ENCODE measurements at regions not wholly inside any gene's neighbourhood (a gene's known extent, or its start where the extent isn't known, plus 50 kb on each side); places are given as distances from the start of the nearest gene placed in this dataset.

DNA sequence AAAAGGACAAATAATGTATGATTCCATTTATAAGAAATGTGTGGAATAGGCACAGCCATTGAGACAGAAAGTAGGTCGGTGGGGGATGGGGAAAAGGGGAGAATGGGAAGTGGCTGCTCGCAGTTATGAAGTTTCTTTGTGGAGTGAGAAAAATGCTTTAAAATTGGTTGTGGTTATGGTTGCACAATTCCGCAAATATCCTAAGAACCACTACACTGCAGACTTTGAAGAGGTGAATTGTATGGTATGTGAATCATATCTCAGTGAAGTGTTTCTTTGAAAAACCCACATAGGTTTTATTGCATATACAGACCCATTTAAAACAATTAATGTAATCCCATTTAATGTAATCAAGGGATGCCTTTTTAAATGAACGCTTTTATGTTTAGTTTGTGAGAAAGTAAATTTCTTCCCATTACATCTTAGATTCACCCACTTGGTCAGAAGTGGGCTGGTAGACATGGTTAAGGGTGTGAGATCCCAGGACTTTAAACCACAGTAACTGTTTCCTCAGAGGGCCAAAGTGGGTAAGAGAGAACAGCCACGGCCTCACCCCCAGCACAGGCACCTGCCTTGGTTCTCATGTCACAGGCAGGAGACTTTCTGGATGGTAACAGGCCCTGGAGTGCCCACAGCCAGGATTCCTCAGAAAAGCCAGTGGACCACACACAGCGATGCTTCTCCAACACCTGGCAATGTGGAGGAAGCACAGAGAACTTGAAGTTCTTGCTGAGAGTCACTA, 119.3 kb upstream of the GJB6 start:
- no peaks in the 10 kb centered on the region for H3K36me3 Mint-ChIP-seq
- H3K9me3 Mint-ChIP-seq (ENCODE audit: low read depth), result peaks cover 7% of the 10 kb centered on the region
- CTCF ChIA-PET, result no interaction called here
- DNase-seq (no peak), ATAC-seq (no peak)
- no peak overlapping the region for H3K27ac Mint-ChIP-seq
- no peaks in the 10 kb centered on the region for H3K27me3 Mint-ChIP-seq
- H3K4me1 Mint-ChIP-seq, result peaks cover 6% of the 10 kb centered on the region
- no peak overlapping the region for H3K4me3 Mint-ChIP-seq

DNA sequence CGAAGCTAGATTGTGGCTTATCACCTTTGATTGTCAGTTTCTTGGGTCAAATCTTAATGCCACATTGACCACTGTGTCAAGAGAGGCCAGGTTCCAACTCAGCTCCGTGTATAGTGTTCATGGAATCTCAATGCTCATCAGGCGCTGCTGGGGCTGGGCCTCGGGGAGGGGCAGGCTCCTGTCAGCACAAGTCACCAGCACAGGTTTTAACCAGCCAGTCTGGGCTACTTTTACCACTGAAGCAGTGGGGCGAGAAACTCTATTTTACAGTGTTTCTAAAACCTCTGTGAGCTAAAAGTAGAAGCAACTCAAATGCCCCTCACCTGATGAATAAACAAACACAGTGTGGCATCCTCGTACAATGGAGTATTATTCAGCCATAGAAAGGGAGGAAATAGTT, 118.7 kb upstream of the GJB6 start:
- no peaks in the 10 kb centered on the region for H3K36me3 Mint-ChIP-seq
- CTCF ChIA-PET, result no interaction called here
- no peak overlapping the region for H3K27ac Mint-ChIP-seq
- peaks cover 7% of the 10 kb centered on the region for H3K9me3 Mint-ChIP-seq (ENCODE audit: low read depth)
- no peak for ATAC-seq
- no peak overlapping the region for H3K4me3 Mint-ChIP-seq
- peaks cover 6% of the 10 kb centered on the region for H3K4me1 Mint-ChIP-seq
- no peaks in the 10 kb centered on the region for H3K27me3 Mint-ChIP-seq
- no peak for DNase-seq

DNA sequence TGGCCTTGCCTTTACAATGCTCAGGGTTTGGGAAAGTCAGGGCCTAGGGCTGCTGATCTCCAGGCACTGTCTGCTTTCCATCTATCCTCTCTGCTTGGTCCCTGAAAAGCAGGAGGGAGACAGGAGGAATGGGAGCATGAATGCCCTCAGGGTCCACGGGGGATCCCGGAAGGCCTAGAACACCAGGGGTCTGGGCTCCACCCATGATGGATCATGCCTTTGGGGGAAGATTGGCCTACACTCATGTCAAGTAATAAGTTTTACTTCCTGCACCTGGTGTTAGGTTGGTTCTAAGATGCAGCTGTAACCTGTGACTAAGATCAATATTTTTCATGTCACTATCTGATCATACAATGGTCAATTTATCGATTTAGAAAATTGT, 118.3 kb upstream of the GJB6 start:
- H3K27ac Mint-ChIP-seq, result no peak overlapping the region

DNA sequence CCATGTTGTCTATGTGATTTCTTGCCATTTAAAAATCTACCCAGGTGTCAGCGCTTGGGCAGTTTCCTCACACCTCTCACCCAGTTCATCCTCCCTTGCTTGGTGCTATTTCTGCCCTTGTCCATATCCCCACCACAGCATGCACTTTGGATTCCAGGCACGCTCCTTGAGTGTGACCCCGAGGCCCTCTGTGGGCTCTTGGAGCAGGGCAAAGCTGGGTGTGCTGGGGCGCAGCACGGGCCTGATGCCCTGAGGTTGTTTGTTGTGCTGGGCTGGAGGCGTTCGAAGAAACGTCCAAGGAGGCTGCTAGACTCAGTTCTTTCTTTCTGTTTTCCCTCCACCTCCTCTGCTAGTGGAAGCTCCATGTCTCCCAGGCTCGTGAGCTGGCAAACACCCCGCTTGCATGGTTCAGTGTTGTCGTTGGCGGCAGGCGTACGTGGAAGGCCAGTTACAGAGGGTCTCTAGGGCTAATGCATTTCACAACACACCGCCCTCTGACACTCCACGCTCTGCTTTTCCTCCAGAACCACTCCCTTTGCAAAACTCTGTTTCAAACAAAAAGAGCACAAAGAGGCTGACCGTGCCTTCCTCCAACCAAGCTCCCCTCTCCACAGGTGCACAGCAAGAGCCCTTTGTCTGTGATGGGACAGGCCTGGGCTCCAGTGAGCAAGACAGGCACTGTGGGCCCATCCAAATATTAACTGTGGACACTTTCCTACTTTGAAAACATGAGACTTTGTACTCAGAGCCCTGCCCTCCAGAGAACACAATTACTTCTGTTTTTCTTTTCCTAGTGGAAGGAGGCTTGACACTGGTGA, 117.7 kb upstream of the GJB6 start:
- no peaks in the 10 kb centered on the region for H3K36me3 Mint-ChIP-seq
- DNase-seq, result no peak
- no peaks in the 10 kb centered on the region for H3K27me3 Mint-ChIP-seq
- H3K9me3 Mint-ChIP-seq (ENCODE audit: low read depth), result peaks cover 7% of the 10 kb centered on the region
- CTCF ChIA-PET, result no interaction called here
- H3K4me3 Mint-ChIP-seq, result no peak overlapping the region
- H3K27ac Mint-ChIP-seq, result no peak overlapping the region
- ATAC-seq, result no peak
- peaks cover 6% of the 10 kb centered on the region for H3K4me1 Mint-ChIP-seq

More for the DNA sequence above, 118.3 kb upstream of the GJB6 start:
- Mint-ChIP-seq H3K9me3 (ENCODE audit: low read depth) (peaks cover 7% of the 10 kb centered on the region), H3K4me3 (no peak overlapping the region), H3K27me3 (no peaks in the 10 kb centered on the region), H3K4me1 (peaks cover 6% of the 10 kb centered on the region), H3K36me3 (no peaks in the 10 kb centered on the region)
- no peak for ATAC-seq
- CTCF ChIA-PET, result no interaction called here
- DNase-seq, result no peak

DNA sequence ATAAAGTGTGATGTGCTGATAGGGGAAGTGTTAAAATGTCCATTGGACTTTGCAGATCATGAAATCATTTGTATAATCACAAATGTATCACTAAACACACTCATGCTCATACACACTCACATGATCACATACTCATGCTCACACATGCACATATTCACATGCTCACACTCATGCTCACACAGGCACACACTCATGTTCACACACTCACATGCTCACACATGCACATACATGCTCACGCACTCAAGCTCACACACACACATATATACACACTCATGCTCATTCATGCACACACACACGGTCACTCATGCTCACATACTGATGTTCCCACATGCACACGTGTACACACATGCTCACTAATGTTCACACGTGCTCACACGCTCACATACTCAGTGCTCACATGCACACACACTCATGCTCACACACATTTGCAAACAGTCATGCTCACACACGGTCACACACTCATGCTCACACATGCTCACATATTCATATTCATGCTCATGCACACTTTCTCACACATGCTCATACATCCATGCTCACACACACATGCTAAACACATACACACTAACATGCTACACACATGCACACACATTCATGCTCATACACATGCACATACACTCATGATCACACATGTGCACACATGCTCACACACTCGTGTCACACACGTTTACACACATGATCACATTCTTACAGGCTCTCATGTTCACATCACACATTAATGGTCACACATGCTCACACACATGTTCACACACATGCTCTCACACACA, 116.7 kb upstream of the GJB6 start:
- H3K4me3 Mint-ChIP-seq, result no peak overlapping the region
- no peak overlapping the region for H3K27ac Mint-ChIP-seq
- no peak for ATAC-seq
- H3K36me3 Mint-ChIP-seq, result no peaks in the 10 kb centered on the region
- H3K9me3 Mint-ChIP-seq (ENCODE audit: low read depth), result peaks cover 7% of the 10 kb centered on the region
- CTCF ChIA-PET, result no interaction called here
- DNase-seq, result no peak
- H3K4me1 Mint-ChIP-seq, result peaks cover 3% of the 10 kb centered on the region
- H3K27me3 Mint-ChIP-seq, result no peaks in the 10 kb centered on the region

DNA sequence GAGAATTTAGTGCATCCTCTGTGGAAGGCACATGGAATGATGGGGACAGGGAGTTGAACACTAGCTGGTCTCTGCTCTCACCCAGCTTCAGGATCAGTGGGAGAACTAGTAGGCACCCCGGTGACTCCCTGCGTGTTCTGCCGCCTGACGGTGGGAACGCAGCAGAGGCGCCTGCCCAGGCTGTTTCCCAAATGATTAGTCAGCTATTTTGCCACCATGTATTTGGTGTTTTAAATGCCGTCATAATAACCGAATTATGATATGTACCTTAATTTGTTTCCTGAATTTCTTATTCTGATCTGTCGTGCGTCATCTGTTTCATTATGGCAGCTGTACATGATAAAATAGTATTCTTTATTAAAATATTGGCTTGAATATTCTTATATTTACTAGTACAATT, 115.9 kb upstream of the GJB6 start:
- H3K27ac Mint-ChIP-seq, result no peak overlapping the region
- DNase-seq, result no peak
- no peak overlapping the region for H3K4me3 Mint-ChIP-seq
- peaks cover 7% of the 10 kb centered on the region for H3K9me3 Mint-ChIP-seq (ENCODE audit: low read depth)
- H3K36me3 Mint-ChIP-seq, result no peaks in the 10 kb centered on the region
- CTCF ChIA-PET, result no interaction called here
- H3K4me1 Mint-ChIP-seq, result peaks cover 2% of the 10 kb centered on the region
- no peak for ATAC-seq
- H3K27me3 Mint-ChIP-seq, result no peaks in the 10 kb centered on the region

DNA sequence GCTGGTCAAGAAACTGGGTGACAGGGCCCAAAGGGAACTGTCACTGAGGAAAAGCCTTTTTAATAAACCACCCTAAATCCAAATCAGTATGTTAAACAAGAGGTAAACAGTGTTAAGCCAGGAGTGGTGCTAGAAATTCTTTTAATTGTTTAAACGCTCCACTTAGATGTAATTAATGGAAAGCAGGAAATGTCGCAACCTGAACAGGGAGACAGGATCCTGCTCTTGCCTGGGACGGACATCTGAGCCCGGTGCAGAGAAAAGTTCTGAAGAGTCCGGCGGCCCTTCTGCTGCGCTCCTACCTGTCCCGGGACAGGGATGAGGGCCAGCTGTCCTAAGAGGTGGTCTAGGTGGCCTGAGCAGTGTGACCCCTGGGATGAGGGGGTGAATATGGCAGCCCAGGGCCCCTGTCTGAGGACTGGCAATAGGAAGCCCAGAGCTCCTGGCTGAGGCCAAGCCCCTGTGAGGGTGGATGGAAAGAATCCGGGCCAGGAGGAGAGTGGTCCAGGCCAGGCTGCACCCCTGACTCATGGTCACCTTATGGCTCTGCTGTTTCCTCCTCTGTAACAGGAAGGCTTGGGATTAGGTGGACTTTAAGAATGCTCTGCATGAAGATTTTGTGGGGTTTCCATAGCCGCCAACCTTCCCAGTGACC, 112.8 kb upstream of the GJB6 start:
- Mint-ChIP-seq H3K4me1 (no peaks in the 10 kb centered on the region), H3K27ac (no peak overlapping the region), H3K4me3 (no peak overlapping the region), H3K27me3 (no peaks in the 10 kb centered on the region), H3K9me3 (ENCODE audit: low read depth) (peaks cover 7% of the 10 kb centered on the region), H3K36me3 (no peaks in the 10 kb centered on the region)
- ATAC-seq (no peak), DNase-seq (no peak)
- CTCF ChIA-PET, result interaction anchor here (1.0 kb wide), 1 partner anchor 42 kb away, joined by 3 read pairs; no protein-coding TSS in a partner anchor

DNA sequence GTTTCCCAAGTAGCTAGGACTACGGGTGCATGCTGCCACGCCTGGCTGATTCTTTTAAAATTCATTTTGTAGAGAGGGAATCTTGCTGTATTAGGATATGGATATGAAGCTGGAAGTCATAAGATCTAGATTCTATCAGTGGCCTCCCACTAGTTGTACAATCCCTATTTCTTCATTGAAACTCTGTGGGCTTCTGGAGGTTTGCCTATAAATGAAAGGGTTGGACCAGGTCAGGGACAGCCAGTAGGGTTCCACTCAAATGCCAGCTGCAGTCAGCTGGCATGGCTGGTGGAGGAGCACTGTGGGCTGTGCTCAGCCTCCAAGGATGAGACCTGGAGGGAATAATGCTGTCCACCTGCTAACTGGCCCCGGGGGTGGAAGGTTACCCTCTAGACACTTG, 110.2 kb upstream of the GJB6 start:
- DNase-seq (no peak), ATAC-seq (no peak)
- H3K9me3 Mint-ChIP-seq (ENCODE audit: low read depth), result no peaks in the 10 kb centered on the region
- H3K4me3 Mint-ChIP-seq, result no peak overlapping the region
- CTCF ChIA-PET, result no interaction called here
- no peaks in the 10 kb centered on the region for H3K27me3 Mint-ChIP-seq
- no peak overlapping the region for H3K27ac Mint-ChIP-seq
- no peaks in the 10 kb centered on the region for H3K36me3 Mint-ChIP-seq
- H3K4me1 Mint-ChIP-seq, result peaks cover 1% of the 10 kb centered on the region

DNA sequence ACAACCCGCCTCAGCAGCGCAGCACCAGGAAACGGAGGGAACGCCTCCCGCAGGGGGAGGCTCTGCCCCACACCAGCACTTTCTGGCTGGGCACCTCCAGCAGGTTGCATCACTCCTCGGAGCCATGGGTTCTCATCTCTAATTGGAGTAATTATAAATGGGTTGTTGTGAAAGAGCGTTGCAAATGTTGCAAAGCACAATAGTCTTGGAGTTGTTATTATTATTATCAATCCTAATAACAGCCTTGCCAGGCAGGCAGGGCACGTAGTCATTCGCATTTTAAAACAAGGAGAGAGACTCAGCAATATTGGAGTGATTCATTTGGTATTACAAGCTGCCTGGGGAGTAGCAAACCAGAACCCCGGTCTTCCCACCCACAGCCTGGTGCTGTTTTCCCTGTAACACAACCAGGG, 108.6 kb upstream of the GJB6 start:
- H3K27me3 Mint-ChIP-seq, result no peaks in the 10 kb centered on the region
- no peaks in the 10 kb centered on the region for H3K36me3 Mint-ChIP-seq
- no peak for DNase-seq
- no peak overlapping the region for H3K27ac Mint-ChIP-seq
- CTCF ChIA-PET, result no interaction called here
- H3K4me1 Mint-ChIP-seq, result peaks cover 1% of the 10 kb centered on the region
- H3K9me3 Mint-ChIP-seq (ENCODE audit: low read depth), result no peaks in the 10 kb centered on the region
- H3K4me3 Mint-ChIP-seq, result no peak overlapping the region
- ATAC-seq, result no peak

DNA sequence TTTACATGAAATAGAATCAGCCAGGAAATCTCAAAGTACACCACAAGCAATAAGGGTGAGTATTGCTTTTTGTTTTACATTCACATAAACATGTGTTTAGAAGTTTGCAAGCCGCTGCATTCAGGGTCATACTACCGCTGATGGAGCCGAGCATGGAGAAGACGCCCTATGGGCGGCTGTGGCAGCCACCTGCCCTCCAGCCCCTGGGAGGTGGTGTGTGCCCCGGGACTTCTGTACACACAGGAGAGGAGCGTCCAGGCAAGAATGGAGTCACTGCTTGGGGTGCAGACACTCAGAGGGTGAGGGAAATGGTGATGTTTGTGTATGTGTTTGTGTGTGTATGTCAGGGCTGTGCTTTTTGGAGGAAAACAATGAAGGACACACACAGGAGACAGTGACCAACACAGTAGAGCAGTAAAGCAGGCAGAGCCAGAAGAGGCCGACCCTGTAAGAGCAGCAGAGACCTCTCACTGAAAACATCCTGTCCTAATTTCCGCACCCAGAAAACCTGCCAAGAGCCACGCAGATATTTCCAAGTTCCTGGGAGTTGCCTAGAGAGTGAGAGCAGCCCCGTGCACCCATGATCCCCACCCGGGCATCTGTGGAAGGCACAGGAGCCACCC, 108.1 kb upstream of the GJB6 start:
- H3K27me3 Mint-ChIP-seq, result no peaks in the 10 kb centered on the region
- H3K4me1 Mint-ChIP-seq, result peaks cover 1% of the 10 kb centered on the region
- DNase-seq (no peak), ATAC-seq (no peak)
- CTCF ChIA-PET, result no interaction called here
- no peak overlapping the region for H3K4me3 Mint-ChIP-seq
- no peak overlapping the region for H3K27ac Mint-ChIP-seq
- no peaks in the 10 kb centered on the region for H3K9me3 Mint-ChIP-seq (ENCODE audit: low read depth)
- H3K36me3 Mint-ChIP-seq, result no peaks in the 10 kb centered on the region

DNA sequence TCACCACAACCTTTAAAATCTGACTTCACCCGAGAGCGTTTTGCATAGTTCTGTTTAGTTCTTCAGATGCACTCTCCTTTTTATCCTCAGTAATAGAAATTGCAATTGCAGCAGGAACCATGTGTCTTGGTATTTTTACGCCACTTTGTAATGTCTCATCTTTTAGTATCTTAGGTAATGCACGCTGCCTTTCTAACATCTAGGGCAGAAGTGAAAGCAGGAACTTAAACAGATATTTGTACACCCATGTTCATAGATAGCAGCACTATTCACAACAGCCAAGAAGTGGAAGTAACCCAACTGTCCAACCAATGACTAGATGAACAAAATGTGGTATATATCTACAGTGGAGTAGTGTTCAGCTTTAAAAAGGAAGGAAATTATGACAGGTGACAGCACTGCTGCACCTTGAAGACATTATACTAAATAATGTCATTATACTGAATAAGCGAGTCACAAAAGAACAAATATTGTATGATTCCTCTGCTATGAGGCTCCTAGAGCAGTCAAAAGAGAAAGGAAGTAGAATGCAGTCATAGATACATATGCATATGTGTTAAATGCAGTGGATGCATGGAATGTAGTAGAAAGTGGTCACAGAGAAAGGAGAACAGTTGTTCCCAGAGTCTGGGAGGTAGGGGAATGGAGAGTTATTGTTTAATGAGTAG, 105.9 kb upstream of the GJB6 start:
- H3K27me3 Mint-ChIP-seq, result no peaks in the 10 kb centered on the region
- H3K27ac Mint-ChIP-seq, result no peak overlapping the region
- H3K4me1 Mint-ChIP-seq, result peaks cover 1% of the 10 kb centered on the region
- H3K4me3 Mint-ChIP-seq, result no peak overlapping the region
- DNase-seq (no peak), ATAC-seq (no peak)
- no peaks in the 10 kb centered on the region for H3K36me3 Mint-ChIP-seq
- no peaks in the 10 kb centered on the region for H3K9me3 Mint-ChIP-seq (ENCODE audit: low read depth)
- CTCF ChIA-PET, result no interaction called here

DNA sequence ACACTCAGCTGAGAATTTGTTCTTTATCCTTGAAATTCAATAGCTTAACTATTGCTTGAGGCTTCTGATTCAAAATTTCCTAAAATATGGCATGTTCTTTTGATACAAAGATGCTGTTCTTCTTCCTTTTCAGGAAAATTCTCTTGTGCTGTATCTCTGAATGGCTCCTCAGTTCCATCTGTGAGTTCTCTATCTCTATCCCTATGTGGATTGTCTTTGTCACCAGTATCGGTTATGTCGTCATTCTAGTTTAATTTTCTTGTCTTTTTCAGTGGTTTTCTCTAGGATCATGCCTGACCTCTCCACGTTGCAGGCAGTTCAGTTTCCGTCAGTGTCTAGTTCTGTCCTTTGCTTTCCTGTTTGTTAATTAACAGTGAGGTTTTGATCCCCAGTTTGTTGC, 104.6 kb upstream of the GJB6 start:
- H3K36me3 Mint-ChIP-seq, result no peaks in the 10 kb centered on the region
- CTCF ChIA-PET, result no interaction called here
- H3K4me3 Mint-ChIP-seq, result no peak overlapping the region
- H3K9me3 Mint-ChIP-seq (ENCODE audit: low read depth), result no peaks in the 10 kb centered on the region
- ATAC-seq, result no peak
- H3K27me3 Mint-ChIP-seq, result peaks cover 3% of the 10 kb centered on the region
- peaks cover 1% of the 10 kb centered on the region for H3K4me1 Mint-ChIP-seq
- no peak for DNase-seq
- no peak overlapping the region for H3K27ac Mint-ChIP-seq

DNA sequence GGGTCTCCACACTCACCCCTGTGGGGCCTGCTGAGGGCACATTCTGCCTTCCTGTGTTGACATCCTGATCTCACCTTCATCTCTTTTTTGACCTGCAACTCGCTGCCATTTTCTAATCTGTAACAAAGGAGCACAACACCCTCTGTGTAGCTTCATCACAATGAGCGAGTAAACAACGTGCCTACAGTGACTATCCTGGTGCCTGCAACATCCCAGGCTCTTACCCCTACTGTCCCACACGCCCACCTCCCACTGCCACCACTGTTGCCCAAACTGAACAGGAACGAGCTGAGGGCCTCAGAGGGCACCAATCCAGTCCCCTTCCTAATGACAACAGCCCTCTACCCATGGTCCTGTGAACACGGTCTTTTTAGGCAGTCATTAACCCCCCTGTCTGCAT, 102.2 kb upstream of the GJB6 start:
- peaks cover 1% of the 10 kb centered on the region for H3K4me1 Mint-ChIP-seq
- no peak overlapping the region for H3K27ac Mint-ChIP-seq
- H3K36me3 Mint-ChIP-seq, result peaks cover 2% of the 10 kb centered on the region
- no peaks in the 10 kb centered on the region for H3K9me3 Mint-ChIP-seq (ENCODE audit: low read depth)
- DNase-seq (no peak), ATAC-seq (no peak)
- CTCF ChIA-PET, result no interaction called here
- H3K4me3 Mint-ChIP-seq, result no peak overlapping the region
- H3K27me3 Mint-ChIP-seq, result peaks cover 12% of the 10 kb centered on the region

Data from activated CD8-positive, alpha-beta memory T cell treated with anti-CD3 and anti-CD28 coated beads, Interleukin-2, amount 10 ng/mL, durations not matched to agents 7 days and 5 days (primary cell).